Activated CD4-positive, CD25-positive, alpha-beta regulatory T cell treated with anti-CD3 and anti-CD28 coated beads, Interleukin-2, amount 50 U/mL, for 16 hours (primary cell): ENCODE measurements at regions not wholly inside any gene's neighbourhood (a gene's known extent, or its start where the extent isn't known, plus 50 kb on each side); places are given as distances from the start of the nearest gene placed in this dataset.

ENCODE experiments used
- DNase-seq: peaks from one replicate; pipeline ENCODE4 v3.0.0-alpha.2; 2020; ENCODE audit warnings: low read depth, low spot score

GRCh38 chr2:198231562-198231961 is 427.2 kb downstream of the PLCL1 start:
- no peak for DNase-seq

- no peak for DNase-seq
These were observed 416.6 kb downstream of the PLCL1 start for GRCh38 chr2:198220763-198221610.

- DNase-seq: no peak
These were observed 414.9 kb downstream of the PLCL1 start for GRCh38 chr2:198219292-198219691.

GRCh38 chr2:198214114-198214596 is 409.8 kb downstream of the PLCL1 start:
- DNase-seq: no peak

GRCh38 chr2:198213253-198213652 is 408.9 kb downstream of the PLCL1 start:
- DNase-seq: no peak

GRCh38 chr2:198211706-198212105 is 407.3 kb downstream of the PLCL1 start:
- DNase-seq: no peak

- DNase-seq: no peak
These were observed 399.1 kb downstream of the PLCL1 start for GRCh38 chr2:198203336-198204069.
